Kidney (tissue), 13 donors: ENCODE measurements at regions not wholly inside any gene's neighbourhood (a gene's known extent, or its start where the extent isn't known, plus 50 kb on each side); places are given as distances from the start of the nearest gene placed in this dataset.

Source experiments
- DNase-seq, 5 donors: peaks; one replicate each; pipeline ENCODE4 v3.0.0-alpha.2; 2013 to 2020
- FAIRE-seq: peaks from 2 replicates; lab custom pipeline; 2012; peaks lifted over from hg19 to GRCh38; lab: Jason Lieb, UNC
- H3K27ac ChIP-seq, 2 donors: one replicate each; pipeline ENCODE4 v1.7.0; 2013; ENCODE audit warnings: low read depth in 2 of 2, low read length in 2 of 2, inconsistent platforms in 1 of 2
- H3K27me3 ChIP-seq: one replicate; pipeline ENCODE4 v1.7.1; 2013; ENCODE audit warnings: low read length, inconsistent platforms; ENCODE audit not compliant: control insufficient read depth, insufficient read depth
- H3K36me3 ChIP-seq, 3 donors: one replicate each; pipeline versions ENCODE4 v1.7.0 to v1.7.1; 2013; ENCODE audit warnings: low read length in 3 of 3, control low read depth in 1 of 3, inconsistent platforms in 1 of 3; ENCODE audit not compliant: insufficient read depth in 3 of 3, control insufficient read depth in 2 of 3
- H3K4me1 ChIP-seq, 3 donors: one replicate each; pipeline versions ENCODE4 v1.7.0 to v1.7.1; 2013; ENCODE audit warnings: low read length in 3 of 3, inconsistent platforms in 1 of 3, low read depth in 1 of 3; ENCODE audit not compliant: control insufficient read depth in 2 of 3, insufficient read depth in 2 of 3
- H3K4me3 ChIP-seq, 3 donors: one replicate each; pipeline versions ENCODE4 v1.7.0 to v1.8.1; 2013; ENCODE audit warnings: low read length in 3 of 3, control low read depth in 1 of 3, inconsistent platforms in 1 of 3
- H3K9ac ChIP-seq, 3 donors: one replicate each; pipeline versions ENCODE4 v1.7.0 to v1.7.1; 2013; ENCODE audit warnings: low read length in 3 of 3, control low read depth in 1 of 3, inconsistent platforms in 1 of 3
- H3K9me3 ChIP-seq, 3 donors: one replicate each; pipeline versions ENCODE4 v1.7.0 to v1.7.1; 2013; ENCODE audit warnings: low read length in 3 of 3, control low read depth in 1 of 3, inconsistent platforms in 1 of 3; ENCODE audit not compliant: control insufficient read depth in 2 of 3, insufficient read depth in 1 of 3
- CTCF ChIP-seq: IDR thresholded peaks from 3 replicates; pipeline ENCODE4 v1.5.1; 2012; ENCODE audit warnings: mild to moderate bottlenecking, moderate library complexity, borderline replicate concordance; ENCODE audit not compliant: insufficient read depth; ENCODE audit errors: extremely low read depth
- intact Hi-C: fragments of 100-400 bp; cut with DNase I; formaldehyde crosslinking; loops from one replicate; pipeline ENCODE4 v1.11.1; 2022
- donor health status: control.
- donor health status: control.
- donor health status: control.
- donor health status: control.
- donor health status: control.
- donor health status: DM: yes; HTN: yes; CAD: no.
- donor health status: Normal renal cell carcinoma (clear cell type).

GRCh38 chr2:60292242-60292641 lies 261.2 kb downstream of the BCL11A start:
- H3K27me3 ChIP-seq = no peaks in the 10 kb centered on the region
- H3K9me3 ChIP-seq = no peaks in the 10 kb centered on the region
- no peak for DNase-seq
- H3K9ac ChIP-seq = no peak overlapping the region
- H3K4me1 ChIP-seq = no peaks in the 10 kb centered on the region
- intact Hi-C loops = no loop called here
- TF ChIP-seq CTCF = no peak
- no peak overlapping the region for H3K27ac ChIP-seq
- no peaks in the 10 kb centered on the region for H3K36me3 ChIP-seq
- H3K4me3 ChIP-seq = no peak overlapping the region
- FAIRE-seq = no peak

- peak in 3 of 5 donors; percentile 44 to 82 (median 68) for DNase-seq
- no peaks in the 10 kb centered on the region for H3K27me3 ChIP-seq
- no peak for TF ChIP-seq CTCF
- H3K4me3 ChIP-seq = no peak overlapping the region
- intact Hi-C loops = no loop called here
- H3K36me3 ChIP-seq = no peaks in the 10 kb centered on the region
- H3K4me1 ChIP-seq = no peaks in the 10 kb centered on the region
- no peak overlapping the region for H3K27ac ChIP-seq
- no peak overlapping the region for H3K9ac ChIP-seq
- FAIRE-seq = no peak
- H3K9me3 ChIP-seq = no peaks in the 10 kb centered on the region
Observed at GRCh38 chr2:60290509-60290908, 262.9 kb downstream of the BCL11A start.

DNA sequence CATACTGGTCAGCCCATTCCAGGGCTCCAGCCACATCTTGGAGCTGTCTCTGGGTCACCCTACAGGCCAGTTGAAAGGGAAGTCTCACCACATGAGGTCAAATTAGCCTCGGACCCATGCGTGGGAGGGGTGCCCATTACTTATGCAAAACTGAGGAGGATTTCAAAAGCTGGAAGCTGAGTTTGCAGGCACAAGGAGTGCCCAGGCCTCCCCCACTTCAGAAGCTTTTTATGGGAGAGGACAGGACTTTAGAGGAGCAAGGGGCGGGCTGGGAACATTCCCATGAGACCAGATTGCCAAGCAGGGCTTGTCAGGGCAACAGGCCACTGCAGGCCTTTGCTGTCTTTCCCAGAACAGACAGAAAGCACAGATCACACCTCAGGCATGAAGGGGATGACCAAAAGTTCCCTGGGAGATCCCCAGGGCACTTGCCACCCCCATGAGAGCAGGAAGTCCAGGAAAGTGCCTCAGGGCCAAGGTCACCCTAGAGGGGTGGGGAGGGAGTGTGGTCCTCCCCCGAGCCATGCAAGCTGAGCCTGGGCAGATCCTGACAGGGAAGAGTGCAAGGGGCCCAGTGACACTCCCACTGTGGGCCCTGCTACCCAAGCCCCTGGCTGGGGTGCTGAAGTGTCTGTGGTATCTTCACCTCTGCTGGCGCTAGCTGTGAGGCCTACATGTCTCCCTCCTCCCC lies 267.7 kb downstream of the BCL11A start:
- Histone ChIP-seq H3K9me3 (no peaks in the 10 kb centered on the region), H3K36me3 (no peaks in the 10 kb centered on the region), H3K27me3 (no peaks in the 10 kb centered on the region), H3K4me1 (no peaks in the 10 kb centered on the region), H3K9ac (no peak overlapping the region), H3K4me3 (no peak overlapping the region), H3K27ac (no peak overlapping the region)
- TF ChIP-seq CTCF = no peak
- FAIRE-seq (no peak), DNase-seq (peak in 1 of 5 donors; percentile 31)
- intact Hi-C loops = no loop called here

- TF ChIP-seq CTCF = no peak
- FAIRE-seq = no peak
Observed at GRCh38 chr2:60283626-60284025, 269.8 kb downstream of the BCL11A start.

More at GRCh38 chr2:60283626-60284025, 269.8 kb downstream of the BCL11A start:
- H3K27ac ChIP-seq = no peak overlapping the region
- H3K4me1 ChIP-seq = no peaks in the 10 kb centered on the region
- no peaks in the 10 kb centered on the region for H3K9me3 ChIP-seq
- H3K27me3 ChIP-seq = no peaks in the 10 kb centered on the region
- H3K4me3 ChIP-seq = no peak overlapping the region
- DNase-seq = no peak
- H3K36me3 ChIP-seq = no peaks in the 10 kb centered on the region
- no peak overlapping the region for H3K9ac ChIP-seq
- intact Hi-C loops = no loop called here
